22Rv1 (cell line): ENCODE measurements at regions not wholly inside any gene's neighbourhood (a gene's known extent, or its start where the extent isn't known, plus 50 kb on each side); places are given as distances from the start of the nearest gene placed in this dataset.

ENCODE experiments used
- CTCF ChIP-seq: fragments of 450-650 bp; IDR thresholded peaks from 2 replicates; pipeline ENCODE4 v1.5.1; 2017; ENCODE audit warnings: mild to moderate bottlenecking
- ZFX ChIP-seq: fragments of 450-650 bp; IDR thresholded peaks from 2 replicates; pipeline ENCODE4 v1.6.1; 2017; ENCODE audit warnings: antibody characterized with exemption, borderline replicate concordance

- peak; percentile 98 for TF ChIP-seq CTCF
- TF ChIP-seq ZFX: no peak
Observed at GRCh38 chr5:135191084-135191826, 157.2 kb upstream of the PITX1 start.
